GM23338 (cell line): ENCODE measurements at regions not wholly inside any gene's neighbourhood (a gene's known extent, or its start where the extent isn't known, plus 50 kb on each side); places are given as distances from the start of the nearest gene placed in this dataset.
A peak's percentile ranks its signal among the peaks of the same experiment; 100 is the strongest.

Source experiments
- ATAC-seq: fragments of 200-7000 bp; cut with Tn5 transposase; 3 replicates; pipeline ENCODE4 v1.9.1; 2020
- DNase-seq: peaks from one replicate; pipeline ENCODE4 v3.0.0-alpha.2; 2015; ENCODE audit warnings: low spot score
- H2AFZ ChIP-seq: fragments of 200-600 bp; sonication (generic); 2 replicates; pipeline ENCODE4 v1.8.0; 2016; ENCODE audit warnings: antibody characterized with exemption, mild to moderate bottlenecking, moderate library complexity
- H3F3A ChIP-seq: fragments of 200-600 bp; sonication (generic); replicated peaks from 2 replicates; pipeline ENCODE4 v1.8.0; 2017; ENCODE audit warnings: antibody characterized with exemption, mixed run types, low read depth
- H3K27ac ChIP-seq: fragments of 200-600 bp; sonication (generic); 2 replicates; pipeline ENCODE4 v1.6.1; 2016; ENCODE audit warnings: low read depth
- H3K27me3 ChIP-seq: fragments of 200-600 bp; sonication (generic); 2 replicates; pipeline ENCODE4 v1.8.0; 2016; ENCODE audit warnings: mild to moderate bottlenecking, mixed run types, moderate library complexity; ENCODE audit not compliant: insufficient read depth
- H3K36me3 ChIP-seq: fragments of 200-600 bp; sonication (generic); 2 replicates; pipeline ENCODE4 v1.8.0; 2016; ENCODE audit warnings: mild to moderate bottlenecking; ENCODE audit not compliant: insufficient read depth
- H3K4me1 ChIP-seq: fragments of 200-600 bp; sonication (generic); 2 replicates; pipeline ENCODE4 v1.8.0; 2016; ENCODE audit warnings: mild to moderate bottlenecking, moderate library complexity; ENCODE audit not compliant: insufficient read depth
- H3K4me2 ChIP-seq: fragments of 200-600 bp; sonication (generic); 2 replicates; pipeline ENCODE4 v1.7.1; 2017; ENCODE audit warnings: mixed run types
- H3K4me3 ChIP-seq: fragments of 200-600 bp; sonication (generic); 2 replicates; pipeline ENCODE4 v1.6.1; 2016; ENCODE audit warnings: mixed run types
- H3K79me2 ChIP-seq: fragments of 200-600 bp; sonication (generic); replicated peaks from 2 replicates; pipeline ENCODE4 v1.8.0; 2017; ENCODE audit warnings: mild to moderate bottlenecking; ENCODE audit not compliant: insufficient read depth
- H3K9me2 ChIP-seq: fragments of 200-600 bp; sonication (generic); 2 replicates; pipeline ENCODE4 v1.8.0; 2017; ENCODE audit not compliant: insufficient read depth
- H4K20me1 ChIP-seq: fragments of 200-600 bp; sonication (generic); replicated peaks from 2 replicates; pipeline ENCODE4 v1.8.0; 2017; ENCODE audit warnings: mild to moderate bottlenecking; ENCODE audit not compliant: insufficient read depth
- H3K27ac Mint-ChIP-seq: 2 replicates; pipeline ENCODE4 v1.8.0; 2020; ENCODE audit warnings: inconsistent platforms, mild to moderate bottlenecking, moderate library complexity, mixed read lengths
- H3K27me3 Mint-ChIP-seq: 3 replicates; pipeline ENCODE4 v1.8.0; 2022; ENCODE audit warnings: low read depth, mild to moderate bottlenecking, moderate library complexity, mixed read lengths, inconsistent platforms; ENCODE audit not compliant: insufficient read depth, poor library complexity
- H3K36me3 Mint-ChIP-seq: 3 replicates; pipeline ENCODE4 v1.8.0; 2021; ENCODE audit warnings: low read depth, mild to moderate bottlenecking, inconsistent platforms, moderate library complexity, mixed read lengths
- H3K4me1 Mint-ChIP-seq: 3 replicates; pipeline ENCODE4 v1.8.0; 2020; ENCODE audit warnings: mild to moderate bottlenecking, inconsistent platforms, mixed read lengths
- H3K4me3 Mint-ChIP-seq: 3 replicates; pipeline ENCODE4 v1.8.0; 2021; ENCODE audit warnings: moderate library complexity, mild to moderate bottlenecking, inconsistent platforms, mixed read lengths
- H3K9me3 Mint-ChIP-seq: 3 replicates; pipeline ENCODE4 v1.8.0; 2020; ENCODE audit warnings: moderate library complexity, mild to moderate bottlenecking, inconsistent platforms, mixed read lengths
- CREB1 ChIP-seq: fragments of 250-450 bp; sonication (Bioruptor Pico); IDR thresholded peaks from 2 replicates; pipeline ENCODE4 v1.5.0; 2020; ENCODE audit warnings: low read depth, mild to moderate bottlenecking, moderate library complexity
- EZH2 ChIP-seq: fragments of 200-600 bp; sonication (generic); IDR thresholded peaks from one replicate; pipeline ENCODE4 v1.8.0; 2017; ENCODE audit warnings: antibody characterized with exemption, mild to moderate bottlenecking, low read depth; ENCODE audit not compliant: unreplicated experiment
- EZH2phosphoT487 ChIP-seq: fragments of 200-600 bp; sonication (generic); IDR thresholded peaks from one replicate; pipeline ENCODE4 v1.8.1; 2018; ENCODE audit warnings: antibody characterized with exemption; ENCODE audit not compliant: unreplicated experiment
- JUNB ChIP-seq: IDR thresholded peaks from one replicate; pipeline ENCODE4 v1.6.1; 2016; ENCODE audit warnings: antibody characterized with exemption; ENCODE audit not compliant: unreplicated experiment
- NANOG ChIP-seq: IDR thresholded peaks from 2 replicates; pipeline ENCODE4 v1.6.1; 2016; ENCODE audit warnings: antibody characterized with exemption, borderline replicate concordance
- POLR2AphosphoS5 ChIP-seq: IDR thresholded peaks from 2 replicates; pipeline ENCODE4 v1.6.1; 2016; ENCODE audit warnings: antibody characterized with exemption, low read depth
- STAT1 ChIP-seq: IDR thresholded peaks from one replicate; pipeline ENCODE4 v1.6.1; 2016; ENCODE audit warnings: antibody characterized with exemption; ENCODE audit not compliant: unreplicated experiment
- ZNF114 ChIP-seq: fragments of 250-450 bp; sonication (Bioruptor Pico); IDR thresholded peaks from 2 replicates; pipeline ENCODE4 v1.5.0; 2020; ENCODE audit warnings: mild to moderate bottlenecking, moderate library complexity
- ZNF331 ChIP-seq: fragments of 250-450 bp; sonication (Bioruptor Pico); IDR thresholded peaks from 2 replicates; pipeline ENCODE4 v1.5.0; 2020; ENCODE audit warnings: low read depth, mild to moderate bottlenecking, moderate library complexity
- TF ChIP-seq, protein P1 (sequence below): IDR thresholded peaks from one replicate; pipeline ENCODE4 v1.6.1; 2018; ENCODE audit warnings: antibody characterized with exemption; ENCODE audit not compliant: unreplicated experiment
- TF ChIP-seq, protein P2 (sequence below), 2 experiments: fragments of 200-600 bp in 1 of 2; sonication (generic) in 1 of 2; conservative IDR thresholded peaks; 2 replicates each; pipeline versions ENCODE4 v1.5.1 to v1.6.1; 2016 to 2017; ENCODE audit warnings: antibody characterized with exemption in 2 of 2, low read depth in 2 of 2, mild to moderate bottlenecking in 2 of 2, moderate library complexity in 1 of 2
- TF ChIP-seq, protein P3 (sequence below): IDR thresholded peaks from 2 replicates; pipeline ENCODE4 v1.6.1; 2016; ENCODE audit warnings: antibody characterized with exemption
- TF ChIP-seq, protein P4 (sequence below): fragments of 250-450 bp; sonication (Bioruptor Pico); IDR thresholded peaks from 2 replicates; pipeline ENCODE4 v1.5.0; 2020; ENCODE audit warnings: mild to moderate bottlenecking, moderate library complexity

DNA sequence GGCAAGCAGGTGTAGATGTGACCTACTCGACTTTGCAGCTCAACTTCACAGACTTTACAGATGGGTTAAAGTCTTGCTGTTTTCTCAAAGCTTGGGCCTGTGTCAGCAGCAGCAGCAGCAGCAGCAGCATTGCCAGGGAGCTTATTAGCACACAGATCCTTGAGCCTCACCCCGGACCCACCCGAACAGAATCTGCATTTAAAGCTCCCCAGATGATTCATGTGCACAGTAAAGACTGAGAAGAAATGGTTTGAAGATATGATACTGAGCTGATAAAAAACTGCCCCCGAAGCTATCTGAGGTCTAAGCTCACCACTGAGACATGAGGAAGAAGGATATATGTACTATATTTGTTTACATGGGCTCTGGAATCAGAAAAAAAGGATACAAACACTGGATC is 231.7 kb downstream of the ARPP21 start (continued):
- TF ChIP-seq, protein P1, sequence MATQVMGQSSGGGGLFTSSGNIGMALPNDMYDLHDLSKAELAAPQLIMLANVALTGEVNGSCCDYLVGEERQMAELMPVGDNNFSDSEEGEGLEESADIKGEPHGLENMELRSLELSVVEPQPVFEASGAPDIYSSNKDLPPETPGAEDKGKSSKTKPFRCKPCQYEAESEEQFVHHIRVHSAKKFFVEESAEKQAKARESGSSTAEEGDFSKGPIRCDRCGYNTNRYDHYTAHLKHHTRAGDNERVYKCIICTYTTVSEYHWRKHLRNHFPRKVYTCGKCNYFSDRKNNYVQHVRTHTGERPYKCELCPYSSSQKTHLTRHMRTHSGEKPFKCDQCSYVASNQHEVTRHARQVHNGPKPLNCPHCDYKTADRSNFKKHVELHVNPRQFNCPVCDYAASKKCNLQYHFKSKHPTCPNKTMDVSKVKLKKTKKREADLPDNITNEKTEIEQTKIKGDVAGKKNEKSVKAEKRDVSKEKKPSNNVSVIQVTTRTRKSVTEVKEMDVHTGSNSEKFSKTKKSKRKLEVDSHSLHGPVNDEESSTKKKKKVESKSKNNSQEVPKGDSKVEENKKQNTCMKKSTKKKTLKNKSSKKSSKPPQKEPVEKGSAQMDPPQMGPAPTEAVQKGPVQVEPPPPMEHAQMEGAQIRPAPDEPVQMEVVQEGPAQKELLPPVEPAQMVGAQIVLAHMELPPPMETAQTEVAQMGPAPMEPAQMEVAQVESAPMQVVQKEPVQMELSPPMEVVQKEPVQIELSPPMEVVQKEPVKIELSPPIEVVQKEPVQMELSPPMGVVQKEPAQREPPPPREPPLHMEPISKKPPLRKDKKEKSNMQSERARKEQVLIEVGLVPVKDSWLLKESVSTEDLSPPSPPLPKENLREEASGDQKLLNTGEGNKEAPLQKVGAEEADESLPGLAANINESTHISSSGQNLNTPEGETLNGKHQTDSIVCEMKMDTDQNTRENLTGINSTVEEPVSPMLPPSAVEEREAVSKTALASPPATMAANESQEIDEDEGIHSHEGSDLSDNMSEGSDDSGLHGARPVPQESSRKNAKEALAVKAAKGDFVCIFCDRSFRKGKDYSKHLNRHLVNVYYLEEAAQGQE, result no peak

DNA sequence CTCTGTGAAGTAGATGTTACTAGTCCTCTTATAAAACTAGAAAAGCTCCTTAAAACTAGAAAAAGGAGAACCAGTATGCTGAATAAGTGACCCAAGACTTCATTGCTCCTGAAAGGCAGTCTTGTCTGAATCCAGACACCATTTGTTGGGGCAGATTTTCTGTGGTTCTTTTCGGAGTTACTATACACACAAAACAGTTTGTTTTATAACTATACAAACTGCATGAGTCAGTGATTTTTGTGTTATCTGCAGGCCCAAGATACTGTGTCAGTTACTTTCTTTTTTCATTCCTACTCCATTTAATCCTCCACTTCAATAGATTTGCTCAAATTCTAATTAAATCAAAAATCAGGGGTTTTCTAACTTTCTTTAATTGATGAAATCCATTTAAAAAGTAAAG is 244.6 kb downstream of the ARPP21 start:
- H3K79me2 ChIP-seq, result no peaks in the 10 kb centered on the region
- 0 out of 2 replicates have a peak overlapping the region, but pooled peaks have one; percentile 6 for H2AFZ ChIP-seq
- H3K4me2 ChIP-seq, result no peak overlapping the region
- TF ChIP-seq, protein P2, sequence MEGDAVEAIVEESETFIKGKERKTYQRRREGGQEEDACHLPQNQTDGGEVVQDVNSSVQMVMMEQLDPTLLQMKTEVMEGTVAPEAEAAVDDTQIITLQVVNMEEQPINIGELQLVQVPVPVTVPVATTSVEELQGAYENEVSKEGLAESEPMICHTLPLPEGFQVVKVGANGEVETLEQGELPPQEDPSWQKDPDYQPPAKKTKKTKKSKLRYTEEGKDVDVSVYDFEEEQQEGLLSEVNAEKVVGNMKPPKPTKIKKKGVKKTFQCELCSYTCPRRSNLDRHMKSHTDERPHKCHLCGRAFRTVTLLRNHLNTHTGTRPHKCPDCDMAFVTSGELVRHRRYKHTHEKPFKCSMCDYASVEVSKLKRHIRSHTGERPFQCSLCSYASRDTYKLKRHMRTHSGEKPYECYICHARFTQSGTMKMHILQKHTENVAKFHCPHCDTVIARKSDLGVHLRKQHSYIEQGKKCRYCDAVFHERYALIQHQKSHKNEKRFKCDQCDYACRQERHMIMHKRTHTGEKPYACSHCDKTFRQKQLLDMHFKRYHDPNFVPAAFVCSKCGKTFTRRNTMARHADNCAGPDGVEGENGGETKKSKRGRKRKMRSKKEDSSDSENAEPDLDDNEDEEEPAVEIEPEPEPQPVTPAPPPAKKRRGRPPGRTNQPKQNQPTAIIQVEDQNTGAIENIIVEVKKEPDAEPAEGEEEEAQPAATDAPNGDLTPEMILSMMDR (conservative IDR thresholded peaks at IDR 0.05; ENCODE audit: low read depth in 2 of 2), result no peak
- TF ChIP-seq ZNF331 (CRISPR knock-in tag), result no peak
- TF ChIP-seq NANOG, result no peak
- no peak for TF ChIP-seq CREB1 (CRISPR knock-in tag)
- TF ChIP-seq, protein P3, sequence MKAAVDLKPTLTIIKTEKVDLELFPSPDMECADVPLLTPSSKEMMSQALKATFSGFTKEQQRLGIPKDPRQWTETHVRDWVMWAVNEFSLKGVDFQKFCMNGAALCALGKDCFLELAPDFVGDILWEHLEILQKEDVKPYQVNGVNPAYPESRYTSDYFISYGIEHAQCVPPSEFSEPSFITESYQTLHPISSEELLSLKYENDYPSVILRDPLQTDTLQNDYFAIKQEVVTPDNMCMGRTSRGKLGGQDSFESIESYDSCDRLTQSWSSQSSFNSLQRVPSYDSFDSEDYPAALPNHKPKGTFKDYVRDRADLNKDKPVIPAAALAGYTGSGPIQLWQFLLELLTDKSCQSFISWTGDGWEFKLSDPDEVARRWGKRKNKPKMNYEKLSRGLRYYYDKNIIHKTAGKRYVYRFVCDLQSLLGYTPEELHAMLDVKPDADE, result no peak
- no peak for TF ChIP-seq POLR2AphosphoS5
- TF ChIP-seq, protein P4, sequence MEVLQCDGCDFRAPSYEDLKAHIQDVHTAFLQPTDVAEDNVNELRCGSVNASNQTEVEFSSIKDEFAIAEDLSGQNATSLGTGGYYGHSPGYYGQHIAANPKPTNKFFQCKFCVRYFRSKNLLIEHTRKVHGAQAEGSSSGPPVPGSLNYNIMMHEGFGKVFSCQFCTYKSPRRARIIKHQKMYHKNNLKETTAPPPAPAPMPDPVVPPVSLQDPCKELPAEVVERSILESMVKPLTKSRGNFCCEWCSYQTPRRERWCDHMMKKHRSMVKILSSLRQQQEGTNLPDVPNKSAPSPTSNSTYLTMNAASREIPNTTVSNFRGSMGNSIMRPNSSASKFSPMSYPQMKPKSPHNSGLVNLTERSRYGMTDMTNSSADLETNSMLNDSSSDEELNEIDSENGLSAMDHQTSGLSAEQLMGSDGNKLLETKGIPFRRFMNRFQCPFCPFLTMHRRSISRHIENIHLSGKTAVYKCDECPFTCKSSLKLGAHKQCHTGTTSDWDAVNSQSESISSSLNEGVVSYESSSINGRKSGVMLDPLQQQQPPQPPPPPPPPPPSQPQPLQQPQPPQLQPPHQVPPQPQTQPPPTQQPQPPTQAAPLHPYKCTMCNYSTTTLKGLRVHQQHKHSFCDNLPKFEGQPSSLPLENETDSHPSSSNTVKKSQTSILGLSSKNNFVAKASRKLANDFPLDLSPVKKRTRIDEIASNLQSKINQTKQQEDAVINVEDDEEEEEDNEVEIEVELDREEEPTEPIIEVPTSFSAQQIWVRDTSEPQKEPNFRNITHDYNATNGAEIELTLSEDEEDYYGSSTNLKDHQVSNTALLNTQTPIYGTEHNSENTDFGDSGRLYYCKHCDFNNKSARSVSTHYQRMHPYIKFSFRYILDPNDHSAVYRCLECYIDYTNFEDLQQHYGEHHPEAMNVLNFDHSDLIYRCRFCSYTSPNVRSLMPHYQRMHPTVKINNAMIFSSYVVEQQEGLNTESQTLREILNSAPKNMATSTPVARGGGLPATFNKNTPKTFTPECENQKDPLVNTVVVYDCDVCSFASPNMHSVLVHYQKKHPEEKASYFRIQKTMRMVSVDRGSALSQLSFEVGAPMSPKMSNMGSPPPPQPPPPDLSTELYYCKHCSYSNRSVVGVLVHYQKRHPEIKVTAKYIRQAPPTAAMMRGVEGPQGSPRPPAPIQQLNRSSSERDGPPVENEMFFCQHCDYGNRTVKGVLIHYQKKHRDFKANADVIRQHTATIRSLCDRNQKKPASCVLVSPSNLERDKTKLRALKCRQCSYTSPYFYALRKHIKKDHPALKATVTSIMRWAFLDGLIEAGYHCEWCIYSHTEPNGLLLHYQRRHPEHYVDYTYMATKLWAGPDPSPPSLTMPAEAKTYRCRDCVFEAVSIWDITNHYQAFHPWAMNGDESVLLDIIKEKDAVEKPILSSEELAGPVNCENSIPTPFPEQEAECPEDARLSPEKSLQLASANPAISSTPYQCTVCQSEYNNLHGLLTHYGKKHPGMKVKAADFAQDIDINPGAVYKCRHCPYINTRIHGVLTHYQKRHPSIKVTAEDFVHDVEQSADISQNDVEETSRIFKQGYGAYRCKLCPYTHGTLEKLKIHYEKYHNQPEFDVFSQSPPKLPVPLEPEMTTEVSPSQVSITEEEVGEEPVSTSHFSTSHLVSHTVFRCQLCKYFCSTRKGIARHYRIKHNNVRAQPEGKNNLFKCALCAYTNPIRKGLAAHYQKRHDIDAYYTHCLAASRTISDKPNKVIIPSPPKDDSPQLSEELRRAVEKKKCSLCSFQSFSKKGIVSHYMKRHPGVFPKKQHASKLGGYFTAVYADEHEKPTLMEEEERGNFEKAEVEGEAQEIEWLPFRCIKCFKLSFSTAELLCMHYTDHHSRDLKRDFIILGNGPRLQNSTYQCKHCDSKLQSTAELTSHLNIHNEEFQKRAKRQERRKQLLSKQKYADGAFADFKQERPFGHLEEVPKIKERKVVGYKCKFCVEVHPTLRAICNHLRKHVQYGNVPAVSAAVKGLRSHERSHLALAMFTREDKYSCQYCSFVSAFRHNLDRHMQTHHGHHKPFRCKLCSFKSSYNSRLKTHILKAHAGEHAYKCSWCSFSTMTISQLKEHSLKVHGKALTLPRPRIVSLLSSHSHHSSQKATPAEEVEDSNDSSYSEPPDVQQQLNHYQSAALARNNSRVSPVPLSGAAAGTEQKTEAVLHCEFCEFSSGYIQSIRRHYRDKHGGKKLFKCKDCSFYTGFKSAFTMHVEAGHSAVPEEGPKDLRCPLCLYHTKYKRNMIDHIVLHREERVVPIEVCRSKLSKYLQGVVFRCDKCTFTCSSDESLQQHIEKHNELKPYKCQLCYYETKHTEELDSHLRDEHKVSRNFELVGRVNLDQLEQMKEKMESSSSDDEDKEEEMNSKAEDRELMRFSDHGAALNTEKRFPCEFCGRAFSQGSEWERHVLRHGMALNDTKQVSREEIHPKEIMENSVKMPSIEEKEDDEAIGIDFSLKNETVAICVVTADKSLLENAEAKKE (CRISPR knock-in tag), result no peak
- no peak for TF ChIP-seq ZNF114 (CRISPR knock-in tag)
- TF ChIP-seq EZH2, result no peak
- TF ChIP-seq EZH2phosphoT487, result no peak
- no peak for TF ChIP-seq STAT1
- no peak for TF ChIP-seq JUNB
- Mint-ChIP-seq H3K27ac (no peak overlapping the region), H3K36me3 (peaks cover 29% of the 10 kb centered on the region), H3K9me3 (peaks cover 40% of the 10 kb centered on the region), H3K4me1 (peaks cover 8% of the 10 kb centered on the region), H3K4me3 (no peak overlapping the region), H3K27me3 (no peaks in the 10 kb centered on the region)
- no peak overlapping the region for H3K27ac ChIP-seq
- H3K27me3 ChIP-seq, result no peaks in the 10 kb centered on the region
- peaks cover 15% of the 10 kb centered on the region; the same call in 1 of the 2 replicates for H3K9me2 ChIP-seq
- H3F3A ChIP-seq, result no peaks in the 10 kb centered on the region
- no peaks in the 10 kb centered on the region; the same call in 1 of the 2 replicates for H3K4me1 ChIP-seq
- ATAC-seq (no peak), DNase-seq (no peak)
- no peak overlapping the region for H3K4me3 ChIP-seq
- H4K20me1 ChIP-seq, result no peaks in the 10 kb centered on the region
- H3K36me3 ChIP-seq, result no peaks in the 10 kb centered on the region
